Astrocyte (in vitro differentiated cells and primary cell): ENCODE measurements at regions not wholly inside any gene's neighbourhood (a gene's known extent, or its start where the extent isn't known, plus 50 kb on each side); places are given as distances from the start of the nearest gene placed in this dataset.
"Not testable (repeated sequence)": the region's sequence is repeated elsewhere in the genome, so short reads cannot be mapped to it uniquely, and the experiment has no call there.

Experiments used
- DNase-seq: peaks from one replicate; pipeline ENCODE4 v3.0.0-alpha.2; 2010; ENCODE audit warnings: low read depth
- FAIRE-seq: peaks from 2 replicates; lab custom pipeline; 2011; peaks lifted over from hg19 to GRCh38; lab: Jason Lieb, UNC
- H2AFZ ChIP-seq: 2 replicates; pipeline ENCODE4 v1.6.0; 2012; ENCODE audit warnings: low read depth, low read length, inconsistent platforms
- H3K27ac ChIP-seq: 2 replicates; pipeline ENCODE4 v1.5.1; 2011; ENCODE audit warnings: low read depth, low read length, inconsistent platforms
- H3K27me3 ChIP-seq: 2 replicates; pipeline ENCODE4 v1.6.0; 2011; ENCODE audit warnings: low read length, inconsistent platforms; ENCODE audit not compliant: insufficient read depth
- H3K36me3 ChIP-seq: 2 replicates; pipeline ENCODE4 v1.5.1; 2011; ENCODE audit warnings: low read length, inconsistent platforms; ENCODE audit not compliant: insufficient read depth
- H3K4me1 ChIP-seq: 2 replicates; pipeline ENCODE4 v1.5.1; 2011; ENCODE audit warnings: low read length, inconsistent platforms; ENCODE audit not compliant: insufficient read depth
- H3K4me2 ChIP-seq: 2 replicates; pipeline ENCODE4 v1.6.0; 2012; ENCODE audit warnings: low read length, inconsistent platforms
- H3K4me3 ChIP-seq: 2 replicates; pipeline ENCODE4 v1.5.1; 2011; ENCODE audit warnings: low read depth, mild to moderate bottlenecking, low read length, inconsistent platforms; ENCODE audit not compliant: insufficient read depth
- H3K79me2 ChIP-seq: 2 replicates; pipeline ENCODE4 v1.6.0; 2012; ENCODE audit warnings: mild to moderate bottlenecking, low read length, inconsistent platforms; ENCODE audit not compliant: insufficient read depth
- H3K9ac ChIP-seq: 2 replicates; pipeline ENCODE4 v1.6.0; 2012; ENCODE audit warnings: mild to moderate bottlenecking, low read length, inconsistent platforms
- H3K9me3 ChIP-seq: 2 replicates; pipeline ENCODE4 v1.5.1; 2012; ENCODE audit warnings: low read depth, mild to moderate bottlenecking, low read length, inconsistent platforms; ENCODE audit not compliant: insufficient read depth
- H4K20me1 ChIP-seq: 2 replicates; pipeline ENCODE4 v1.6.0; 2012; ENCODE audit warnings: low read length, inconsistent platforms; ENCODE audit not compliant: insufficient read depth
- H3K27ac Mint-ChIP-seq: one replicate; pipeline ENCODE4 v1.8.0; 2021; ENCODE audit warnings: mild to moderate bottlenecking, mixed read lengths; ENCODE audit not compliant: unreplicated experiment
- H3K27me3 Mint-ChIP-seq: one replicate; pipeline ENCODE4 v1.8.0; 2021; ENCODE audit warnings: low read depth, mixed read lengths; ENCODE audit not compliant: unreplicated experiment
- H3K36me3 Mint-ChIP-seq: one replicate; pipeline ENCODE4 v1.8.0; 2021; ENCODE audit warnings: low read depth, mixed read lengths; ENCODE audit not compliant: unreplicated experiment
- H3K4me1 Mint-ChIP-seq: one replicate; pipeline ENCODE4 v1.8.0; 2021; ENCODE audit warnings: low read depth, mixed read lengths; ENCODE audit not compliant: unreplicated experiment
- H3K4me3 Mint-ChIP-seq: one replicate; pipeline ENCODE4 v1.8.0; 2021; ENCODE audit warnings: mild to moderate bottlenecking, moderate library complexity, mixed read lengths; ENCODE audit not compliant: unreplicated experiment
- H3K9me3 Mint-ChIP-seq: one replicate; pipeline ENCODE4 v1.8.0; 2021; ENCODE audit warnings: mild to moderate bottlenecking, mixed read lengths; ENCODE audit not compliant: unreplicated experiment
- EZH2 ChIP-seq: IDR thresholded peaks from 2 replicates; pipeline ENCODE4 v1.6.1; 2012; ENCODE audit warnings: mild to moderate bottlenecking, low read length, inconsistent platforms; ENCODE audit not compliant: insufficient read depth
- TF ChIP-seq, protein P1 (sequence below): IDR thresholded peaks from 2 replicates; pipeline ENCODE4 v1.5.1; 2011; ENCODE audit warnings: low read depth, mild to moderate bottlenecking, inconsistent platforms, low read length, moderate library complexity; ENCODE audit not compliant: insufficient read depth

GRCh38 chr7:88576720-88577119 is 182.8 kb upstream of the ZNF804B start:
- no peak for FAIRE-seq
- no peaks in the 10 kb centered on the region for H3K36me3 ChIP-seq

GRCh38 chr7:88566162-88566729 is 193.3 kb upstream of the ZNF804B start:
- Histone ChIP-seq H3K9me3 (no peaks in the 10 kb centered on the region), H3K79me2 (no peaks in the 10 kb centered on the region), H3K9ac (no peak overlapping the region), H3K4me2 (no peak overlapping the region), H3K4me3 (no peak overlapping the region), H4K20me1 (no peaks in the 10 kb centered on the region), H3K4me1 (no peaks in the 10 kb centered on the region), H3K27ac (no peak overlapping the region), H2AFZ (no peak overlapping the region), H3K27me3 (no peaks in the 10 kb centered on the region), H3K36me3 (no peaks in the 10 kb centered on the region)
- no peak for TF ChIP-seq EZH2
- TF ChIP-seq, protein P1, sequence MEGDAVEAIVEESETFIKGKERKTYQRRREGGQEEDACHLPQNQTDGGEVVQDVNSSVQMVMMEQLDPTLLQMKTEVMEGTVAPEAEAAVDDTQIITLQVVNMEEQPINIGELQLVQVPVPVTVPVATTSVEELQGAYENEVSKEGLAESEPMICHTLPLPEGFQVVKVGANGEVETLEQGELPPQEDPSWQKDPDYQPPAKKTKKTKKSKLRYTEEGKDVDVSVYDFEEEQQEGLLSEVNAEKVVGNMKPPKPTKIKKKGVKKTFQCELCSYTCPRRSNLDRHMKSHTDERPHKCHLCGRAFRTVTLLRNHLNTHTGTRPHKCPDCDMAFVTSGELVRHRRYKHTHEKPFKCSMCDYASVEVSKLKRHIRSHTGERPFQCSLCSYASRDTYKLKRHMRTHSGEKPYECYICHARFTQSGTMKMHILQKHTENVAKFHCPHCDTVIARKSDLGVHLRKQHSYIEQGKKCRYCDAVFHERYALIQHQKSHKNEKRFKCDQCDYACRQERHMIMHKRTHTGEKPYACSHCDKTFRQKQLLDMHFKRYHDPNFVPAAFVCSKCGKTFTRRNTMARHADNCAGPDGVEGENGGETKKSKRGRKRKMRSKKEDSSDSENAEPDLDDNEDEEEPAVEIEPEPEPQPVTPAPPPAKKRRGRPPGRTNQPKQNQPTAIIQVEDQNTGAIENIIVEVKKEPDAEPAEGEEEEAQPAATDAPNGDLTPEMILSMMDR, result no peak
- H3K9me3 Mint-ChIP-seq, result no peaks in the 10 kb centered on the region
- H3K4me1 Mint-ChIP-seq, result no peaks in the 10 kb centered on the region
- no peak for DNase-seq
- no peak for FAIRE-seq
- no peaks in the 10 kb centered on the region for H3K27me3 Mint-ChIP-seq
- no peaks in the 10 kb centered on the region for H3K36me3 Mint-ChIP-seq
- no peak overlapping the region for H3K27ac Mint-ChIP-seq
- H3K4me3 Mint-ChIP-seq, result no peak overlapping the region

More at GRCh38 chr7:88576720-88577119, 182.8 kb upstream of the ZNF804B start:
- H3K27me3 Mint-ChIP-seq, result no peaks in the 10 kb centered on the region
- Histone ChIP-seq H2AFZ (no peak overlapping the region), H4K20me1 (no peaks in the 10 kb centered on the region), H3K79me2 (no peaks in the 10 kb centered on the region), H3K4me2 (no peak overlapping the region), H3K4me1 (no peaks in the 10 kb centered on the region), H3K4me3 (no peak overlapping the region), H3K27me3 (no peaks in the 10 kb centered on the region), H3K9ac (no peak overlapping the region), H3K9me3 (no peaks in the 10 kb centered on the region), H3K27ac (no peak overlapping the region)
- H3K4me1 Mint-ChIP-seq, result no peaks in the 10 kb centered on the region
- no peak for DNase-seq
- no peak overlapping the region for H3K27ac Mint-ChIP-seq
- no peaks in the 10 kb centered on the region for H3K9me3 Mint-ChIP-seq
- H3K4me3 Mint-ChIP-seq, result no peak overlapping the region
- no peaks in the 10 kb centered on the region for H3K36me3 Mint-ChIP-seq
- TF ChIP-seq EZH2, result no peak
- TF ChIP-seq, protein P1, result no peak

DNA sequence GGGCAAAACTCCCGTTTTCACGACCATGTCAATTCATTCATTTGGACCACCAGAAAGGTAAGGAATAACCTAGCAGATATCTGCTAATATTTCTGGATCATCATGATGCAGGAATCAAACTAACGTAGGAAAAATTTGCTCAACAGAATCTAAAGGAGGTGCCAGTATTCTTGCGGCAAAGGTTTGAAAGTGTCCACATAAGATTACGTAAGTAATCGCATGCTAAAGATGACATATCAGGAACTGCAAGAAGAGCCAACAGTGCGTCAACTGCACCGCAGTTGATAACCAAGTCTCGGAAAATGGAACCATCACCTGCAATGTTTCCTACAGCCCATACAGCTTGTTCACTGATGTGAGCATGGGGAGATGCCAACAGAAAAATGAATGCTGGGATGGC is 194.1 kb upstream of the ZNF804B start:
- TF ChIP-seq, protein P1, result no peak
- no peak for TF ChIP-seq EZH2
- H3K27me3 Mint-ChIP-seq, result no peaks in the 10 kb centered on the region
- no peak overlapping the region for H3K4me3 Mint-ChIP-seq
- H3K27me3 ChIP-seq, result no peaks in the 10 kb centered on the region
- no peaks in the 10 kb centered on the region for H4K20me1 ChIP-seq
- H3K4me2 ChIP-seq, result no peak overlapping the region
- H2AFZ ChIP-seq, result no peak overlapping the region
- H3K36me3 ChIP-seq, result no peaks in the 10 kb centered on the region
- no peaks in the 10 kb centered on the region for H3K9me3 ChIP-seq
- H3K4me1 ChIP-seq, result no peaks in the 10 kb centered on the region
- H3K4me1 Mint-ChIP-seq, result no peaks in the 10 kb centered on the region
- DNase-seq (no peak), FAIRE-seq (no peak)
- H3K9me3 Mint-ChIP-seq, result no peaks in the 10 kb centered on the region
- no peak overlapping the region for H3K4me3 ChIP-seq
- no peak overlapping the region for H3K27ac ChIP-seq
- no peak overlapping the region for H3K9ac ChIP-seq
- H3K79me2 ChIP-seq, result no peaks in the 10 kb centered on the region
- H3K27ac Mint-ChIP-seq, result no peak overlapping the region
- no peaks in the 10 kb centered on the region for H3K36me3 Mint-ChIP-seq

GRCh38 chr7:88556441-88556840 is 203.1 kb upstream of the ZNF804B start:
- not testable (repeated sequence) for H3K9me3 Mint-ChIP-seq, H3K9ac ChIP-seq, H3K79me2 ChIP-seq, H4K20me1 ChIP-seq, H3K36me3 ChIP-seq, H3K36me3 Mint-ChIP-seq, H3K27me3 Mint-ChIP-seq, H3K27ac Mint-ChIP-seq, H3K4me3 ChIP-seq, H3K27me3 ChIP-seq, H3K27ac ChIP-seq, H3K4me1 ChIP-seq, H3K9me3 ChIP-seq, H3K4me1 Mint-ChIP-seq, H2AFZ ChIP-seq, H3K4me2 ChIP-seq, DNase-seq, FAIRE-seq, H3K4me3 Mint-ChIP-seq
